ENCODE measurements at regions not wholly inside any gene's neighbourhood (a gene's known extent, or its start where the extent isn't known, plus 50 kb on each side); places are given as distances from the start of the nearest gene placed in this dataset.
"Not testable (repeated sequence)": the region's sequence is repeated elsewhere in the genome, so short reads cannot be mapped to it uniquely, and the experiment has no call there.

DNA sequence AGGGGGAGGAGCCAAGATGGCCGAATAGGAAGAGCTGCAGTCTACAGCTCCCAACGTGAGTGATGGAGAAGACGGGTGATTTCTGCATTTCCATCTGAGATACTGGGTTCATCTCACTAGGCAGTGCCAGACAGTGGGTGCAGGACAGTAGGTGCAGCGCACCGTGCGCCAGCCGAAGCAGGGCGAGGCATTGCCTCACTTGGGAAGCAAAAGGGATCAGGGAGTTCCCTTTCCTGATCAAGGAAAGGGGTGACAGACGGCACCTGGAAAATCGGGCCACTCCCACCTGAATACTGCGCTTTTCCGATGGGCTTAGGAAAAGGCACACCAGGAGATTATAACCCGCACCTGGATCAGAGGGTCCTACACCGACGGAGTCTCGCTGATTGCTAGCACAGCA lies 121.1 kb upstream of the SESTD1 start:
- H3K4me3 ChIP-seq; H3K27ac ChIP-seq (ENCODE audit: low read depth); H3K4me1 Mint-ChIP-seq; H3K4me1 ChIP-seq (ENCODE audit: insufficient read depth); H3K27ac Mint-ChIP-seq; H3K4me3 Mint-ChIP-seq; H3K79me2 ChIP-seq (replicated peaks; ENCODE audit: insufficient read depth); H3K36me3 ChIP-seq (ENCODE audit: insufficient read depth); H4K20me1 ChIP-seq (replicated peaks; ENCODE audit: insufficient read depth); H3F3A ChIP-seq (replicated peaks; ENCODE audit: low read depth); H3K27me3 ChIP-seq (ENCODE audit: insufficient read depth); DNase-seq (ENCODE audit: low spot score); H3K27me3 Mint-ChIP-seq (ENCODE audit: insufficient read depth, low read depth, poor library complexity); H2AFZ ChIP-seq; H3K4me2 ChIP-seq; ATAC-seq; H3K9me2 ChIP-seq (ENCODE audit: insufficient read depth): not testable (repeated sequence)
- H3K9me3 Mint-ChIP-seq = peaks cover 39% of the 10 kb centered on the region
- peaks cover 27% of the 10 kb centered on the region for H3K36me3 Mint-ChIP-seq (ENCODE audit: low read depth)

DNA sequence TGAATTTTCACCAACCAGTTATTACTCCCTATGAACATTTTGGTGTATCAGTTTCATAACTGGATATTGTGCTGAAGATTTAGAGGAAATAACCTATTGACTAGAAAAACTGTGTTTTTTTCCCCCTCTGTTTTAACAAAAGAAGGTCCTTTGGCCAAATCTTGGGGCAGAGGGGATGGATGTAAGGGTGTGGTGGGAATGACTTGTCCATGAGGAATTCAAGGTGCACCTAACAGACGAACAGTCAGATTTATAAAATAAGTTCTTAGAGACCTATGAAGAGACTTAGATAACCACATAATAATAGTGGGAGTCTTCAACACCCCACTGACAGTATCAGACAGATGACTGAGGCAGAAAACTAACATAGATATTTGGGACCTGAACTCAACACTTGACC lies 119.3 kb upstream of the SESTD1 start:
- Histone ChIP-seq H3K4me1 (ENCODE audit: insufficient read depth) (no peaks in the 10 kb centered on the region), H2AFZ (no peak overlapping the region), H4K20me1 (replicated peaks; ENCODE audit: insufficient read depth) (no peaks in the 10 kb centered on the region), H3F3A (replicated peaks; ENCODE audit: low read depth) (no peaks in the 10 kb centered on the region), H3K79me2 (replicated peaks; ENCODE audit: insufficient read depth) (no peaks in the 10 kb centered on the region), H3K4me3 (no peak overlapping the region), H3K27ac (ENCODE audit: low read depth) (no peak overlapping the region), H3K27me3 (ENCODE audit: insufficient read depth) (no peaks in the 10 kb centered on the region), H3K36me3 (ENCODE audit: insufficient read depth) (peaks cover 6% of the 10 kb centered on the region; the same call in 1 of the 2 replicates), H3K9me2 (ENCODE audit: insufficient read depth) (0 out of 2 replicates have a peak, but pooled peaks cover 5% of the 10 kb centered on the region), H3K4me2 (no peak overlapping the region)
- peaks cover 27% of the 10 kb centered on the region for H3K36me3 Mint-ChIP-seq (ENCODE audit: low read depth)
- no peaks in the 10 kb centered on the region for H3K4me1 Mint-ChIP-seq
- H3K9me3 Mint-ChIP-seq = peaks cover 39% of the 10 kb centered on the region
- H3K4me3 Mint-ChIP-seq = no peak overlapping the region
- DNase-seq (ENCODE audit: low spot score) = no peak
- H3K27ac Mint-ChIP-seq = no peak overlapping the region
- TF ChIP-seq, protein P1, sequence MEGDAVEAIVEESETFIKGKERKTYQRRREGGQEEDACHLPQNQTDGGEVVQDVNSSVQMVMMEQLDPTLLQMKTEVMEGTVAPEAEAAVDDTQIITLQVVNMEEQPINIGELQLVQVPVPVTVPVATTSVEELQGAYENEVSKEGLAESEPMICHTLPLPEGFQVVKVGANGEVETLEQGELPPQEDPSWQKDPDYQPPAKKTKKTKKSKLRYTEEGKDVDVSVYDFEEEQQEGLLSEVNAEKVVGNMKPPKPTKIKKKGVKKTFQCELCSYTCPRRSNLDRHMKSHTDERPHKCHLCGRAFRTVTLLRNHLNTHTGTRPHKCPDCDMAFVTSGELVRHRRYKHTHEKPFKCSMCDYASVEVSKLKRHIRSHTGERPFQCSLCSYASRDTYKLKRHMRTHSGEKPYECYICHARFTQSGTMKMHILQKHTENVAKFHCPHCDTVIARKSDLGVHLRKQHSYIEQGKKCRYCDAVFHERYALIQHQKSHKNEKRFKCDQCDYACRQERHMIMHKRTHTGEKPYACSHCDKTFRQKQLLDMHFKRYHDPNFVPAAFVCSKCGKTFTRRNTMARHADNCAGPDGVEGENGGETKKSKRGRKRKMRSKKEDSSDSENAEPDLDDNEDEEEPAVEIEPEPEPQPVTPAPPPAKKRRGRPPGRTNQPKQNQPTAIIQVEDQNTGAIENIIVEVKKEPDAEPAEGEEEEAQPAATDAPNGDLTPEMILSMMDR (conservative IDR thresholded peaks at IDR 0.05; ENCODE audit: low read depth in 2 of 2) = no peak
- no peak for TF ChIP-seq STAT1 (IDR thresholded peaks at IDR 0.05; ENCODE audit: unreplicated experiment)
- TF ChIP-seq, protein P2, sequence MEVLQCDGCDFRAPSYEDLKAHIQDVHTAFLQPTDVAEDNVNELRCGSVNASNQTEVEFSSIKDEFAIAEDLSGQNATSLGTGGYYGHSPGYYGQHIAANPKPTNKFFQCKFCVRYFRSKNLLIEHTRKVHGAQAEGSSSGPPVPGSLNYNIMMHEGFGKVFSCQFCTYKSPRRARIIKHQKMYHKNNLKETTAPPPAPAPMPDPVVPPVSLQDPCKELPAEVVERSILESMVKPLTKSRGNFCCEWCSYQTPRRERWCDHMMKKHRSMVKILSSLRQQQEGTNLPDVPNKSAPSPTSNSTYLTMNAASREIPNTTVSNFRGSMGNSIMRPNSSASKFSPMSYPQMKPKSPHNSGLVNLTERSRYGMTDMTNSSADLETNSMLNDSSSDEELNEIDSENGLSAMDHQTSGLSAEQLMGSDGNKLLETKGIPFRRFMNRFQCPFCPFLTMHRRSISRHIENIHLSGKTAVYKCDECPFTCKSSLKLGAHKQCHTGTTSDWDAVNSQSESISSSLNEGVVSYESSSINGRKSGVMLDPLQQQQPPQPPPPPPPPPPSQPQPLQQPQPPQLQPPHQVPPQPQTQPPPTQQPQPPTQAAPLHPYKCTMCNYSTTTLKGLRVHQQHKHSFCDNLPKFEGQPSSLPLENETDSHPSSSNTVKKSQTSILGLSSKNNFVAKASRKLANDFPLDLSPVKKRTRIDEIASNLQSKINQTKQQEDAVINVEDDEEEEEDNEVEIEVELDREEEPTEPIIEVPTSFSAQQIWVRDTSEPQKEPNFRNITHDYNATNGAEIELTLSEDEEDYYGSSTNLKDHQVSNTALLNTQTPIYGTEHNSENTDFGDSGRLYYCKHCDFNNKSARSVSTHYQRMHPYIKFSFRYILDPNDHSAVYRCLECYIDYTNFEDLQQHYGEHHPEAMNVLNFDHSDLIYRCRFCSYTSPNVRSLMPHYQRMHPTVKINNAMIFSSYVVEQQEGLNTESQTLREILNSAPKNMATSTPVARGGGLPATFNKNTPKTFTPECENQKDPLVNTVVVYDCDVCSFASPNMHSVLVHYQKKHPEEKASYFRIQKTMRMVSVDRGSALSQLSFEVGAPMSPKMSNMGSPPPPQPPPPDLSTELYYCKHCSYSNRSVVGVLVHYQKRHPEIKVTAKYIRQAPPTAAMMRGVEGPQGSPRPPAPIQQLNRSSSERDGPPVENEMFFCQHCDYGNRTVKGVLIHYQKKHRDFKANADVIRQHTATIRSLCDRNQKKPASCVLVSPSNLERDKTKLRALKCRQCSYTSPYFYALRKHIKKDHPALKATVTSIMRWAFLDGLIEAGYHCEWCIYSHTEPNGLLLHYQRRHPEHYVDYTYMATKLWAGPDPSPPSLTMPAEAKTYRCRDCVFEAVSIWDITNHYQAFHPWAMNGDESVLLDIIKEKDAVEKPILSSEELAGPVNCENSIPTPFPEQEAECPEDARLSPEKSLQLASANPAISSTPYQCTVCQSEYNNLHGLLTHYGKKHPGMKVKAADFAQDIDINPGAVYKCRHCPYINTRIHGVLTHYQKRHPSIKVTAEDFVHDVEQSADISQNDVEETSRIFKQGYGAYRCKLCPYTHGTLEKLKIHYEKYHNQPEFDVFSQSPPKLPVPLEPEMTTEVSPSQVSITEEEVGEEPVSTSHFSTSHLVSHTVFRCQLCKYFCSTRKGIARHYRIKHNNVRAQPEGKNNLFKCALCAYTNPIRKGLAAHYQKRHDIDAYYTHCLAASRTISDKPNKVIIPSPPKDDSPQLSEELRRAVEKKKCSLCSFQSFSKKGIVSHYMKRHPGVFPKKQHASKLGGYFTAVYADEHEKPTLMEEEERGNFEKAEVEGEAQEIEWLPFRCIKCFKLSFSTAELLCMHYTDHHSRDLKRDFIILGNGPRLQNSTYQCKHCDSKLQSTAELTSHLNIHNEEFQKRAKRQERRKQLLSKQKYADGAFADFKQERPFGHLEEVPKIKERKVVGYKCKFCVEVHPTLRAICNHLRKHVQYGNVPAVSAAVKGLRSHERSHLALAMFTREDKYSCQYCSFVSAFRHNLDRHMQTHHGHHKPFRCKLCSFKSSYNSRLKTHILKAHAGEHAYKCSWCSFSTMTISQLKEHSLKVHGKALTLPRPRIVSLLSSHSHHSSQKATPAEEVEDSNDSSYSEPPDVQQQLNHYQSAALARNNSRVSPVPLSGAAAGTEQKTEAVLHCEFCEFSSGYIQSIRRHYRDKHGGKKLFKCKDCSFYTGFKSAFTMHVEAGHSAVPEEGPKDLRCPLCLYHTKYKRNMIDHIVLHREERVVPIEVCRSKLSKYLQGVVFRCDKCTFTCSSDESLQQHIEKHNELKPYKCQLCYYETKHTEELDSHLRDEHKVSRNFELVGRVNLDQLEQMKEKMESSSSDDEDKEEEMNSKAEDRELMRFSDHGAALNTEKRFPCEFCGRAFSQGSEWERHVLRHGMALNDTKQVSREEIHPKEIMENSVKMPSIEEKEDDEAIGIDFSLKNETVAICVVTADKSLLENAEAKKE (CRISPR knock-in tag; IDR thresholded peaks at IDR 0.05) = no peak
- no peaks in the 10 kb centered on the region for H3K27me3 Mint-ChIP-seq (ENCODE audit: insufficient read depth, low read depth, poor library complexity)
- ATAC-seq = no peak

All from GM23338 (cell line).